HG03439 (cell line): ENCODE measurements at regions not wholly inside any gene's neighbourhood (a gene's known extent, or its start where the extent isn't known, plus 50 kb on each side); places are given as distances from the start of the nearest gene placed in this dataset.
"Not testable (repeated sequence)": the region's sequence is repeated elsewhere in the genome, so short reads cannot be mapped to it uniquely, and the experiment has no call there.

Source experiments
- ATAC-seq: cut with Tn5 transposase; IDR thresholded peaks from one replicate; pipeline ENCODE4 v1.9.1; 2021; ENCODE audit warnings: mild to moderate bottlenecking, moderate library complexity; ENCODE audit not compliant: unreplicated experiment

DNA sequence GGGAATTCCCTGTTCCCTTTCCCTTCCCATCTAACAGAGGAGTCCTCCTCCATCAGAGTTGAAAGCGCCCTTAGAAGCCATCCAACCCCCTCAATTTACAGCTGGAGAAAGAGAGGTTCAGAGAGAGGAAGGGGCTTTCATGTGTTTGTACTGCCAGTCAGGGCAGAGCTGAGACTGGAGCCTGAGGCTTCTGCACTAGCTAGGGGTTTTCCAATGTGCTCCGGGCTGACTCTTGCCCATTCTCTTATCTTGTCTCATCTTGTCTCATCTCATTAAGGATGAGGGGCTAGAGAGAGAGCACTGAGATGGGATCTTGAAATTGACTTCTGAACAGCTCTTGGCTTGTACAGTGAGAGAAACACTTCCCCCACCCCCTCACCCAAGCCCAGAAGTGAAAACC, 67.4 kb upstream of the SHB start:
- ATAC-seq: no peak

DNA sequence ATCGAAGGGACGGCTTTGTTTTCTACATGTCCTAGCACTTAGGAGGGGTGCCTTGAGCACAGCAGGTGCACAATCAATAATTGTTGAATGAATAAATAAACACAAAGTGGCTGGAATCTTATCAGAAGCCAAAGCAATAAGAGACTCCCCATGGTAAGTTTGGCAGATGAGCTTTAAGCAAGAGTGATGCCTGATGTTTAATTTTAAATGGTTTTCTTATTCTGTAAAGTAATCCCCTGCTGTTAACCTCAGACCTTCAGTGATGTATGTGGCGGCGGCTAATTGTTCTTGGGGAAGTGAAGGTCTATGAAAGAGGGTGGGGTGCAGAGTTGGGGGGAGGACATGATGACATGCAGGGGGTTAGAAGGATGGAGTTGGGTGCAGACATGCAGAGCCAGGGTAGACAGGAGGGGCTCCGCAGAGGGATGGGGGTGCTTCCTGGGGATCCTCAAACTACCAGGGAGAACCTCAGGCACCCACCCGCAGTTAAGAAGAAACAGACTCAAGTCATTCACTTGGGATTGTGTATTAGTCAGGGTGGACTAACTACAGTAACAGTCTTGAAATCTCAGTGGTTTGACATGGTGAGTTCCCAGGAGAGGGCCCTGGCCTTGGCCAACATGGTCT, 65.7 kb upstream of the SHB start:
- ATAC-seq: no peak

DNA sequence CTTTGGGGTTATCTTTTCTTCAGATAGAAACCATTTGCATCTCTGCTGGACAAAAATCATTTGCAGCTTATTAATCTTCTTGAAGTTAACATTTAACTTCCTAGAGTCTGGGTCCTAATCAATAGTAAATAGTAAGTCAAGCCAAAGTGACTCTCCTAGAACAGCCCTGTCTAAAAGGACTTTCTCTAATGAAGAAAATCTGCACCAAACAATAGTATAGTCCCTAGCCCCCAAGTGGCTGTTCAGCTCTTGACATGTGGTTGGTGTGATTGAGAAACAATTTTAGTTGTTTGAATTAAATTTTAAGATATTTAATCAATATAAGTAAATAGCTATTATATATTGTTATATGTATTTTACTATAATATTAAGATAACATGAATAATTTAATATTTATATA, 64.6 kb upstream of the SHB start:
- no peak for ATAC-seq

DNA sequence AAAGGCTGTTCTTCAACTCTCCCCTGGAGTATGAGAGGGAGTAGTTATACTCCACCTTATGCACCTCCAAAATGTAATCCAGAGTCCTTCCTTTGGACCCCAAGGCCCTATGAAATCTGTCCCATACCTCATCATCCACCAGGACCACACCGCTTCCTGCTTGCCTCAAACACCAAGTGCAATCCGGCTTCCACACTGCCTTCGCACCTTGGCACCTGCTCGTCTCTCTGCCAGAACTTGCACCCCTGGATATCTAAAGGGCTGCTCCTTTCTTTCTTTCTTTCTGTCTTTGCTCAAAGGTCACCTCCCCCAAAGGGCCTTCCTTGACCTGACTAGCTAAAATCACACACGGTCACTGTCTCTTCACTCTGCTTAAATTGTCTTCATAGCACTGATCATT, 63.9 kb upstream of the SHB start:
- no peak for ATAC-seq

DNA sequence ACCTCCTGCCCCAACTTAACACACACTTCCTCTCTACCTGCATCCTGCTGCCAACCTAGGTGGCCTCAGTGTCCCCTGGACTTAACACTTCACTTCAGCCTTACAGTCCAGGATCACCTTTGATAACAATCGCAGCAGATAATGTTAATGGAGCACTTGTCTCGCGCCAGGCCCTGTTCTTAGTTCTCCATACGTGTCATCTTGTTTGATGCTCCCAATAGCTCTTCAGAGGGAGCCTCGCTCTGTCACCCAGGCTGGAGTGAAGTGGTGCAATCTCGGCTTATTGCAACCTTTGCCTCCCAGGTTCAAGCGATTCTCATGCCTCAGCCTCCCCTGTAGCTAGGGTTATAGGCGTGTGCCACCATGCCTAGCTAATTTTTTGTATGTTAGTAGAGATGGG, 62.7 kb upstream of the SHB start:
- no peak for ATAC-seq

DNA sequence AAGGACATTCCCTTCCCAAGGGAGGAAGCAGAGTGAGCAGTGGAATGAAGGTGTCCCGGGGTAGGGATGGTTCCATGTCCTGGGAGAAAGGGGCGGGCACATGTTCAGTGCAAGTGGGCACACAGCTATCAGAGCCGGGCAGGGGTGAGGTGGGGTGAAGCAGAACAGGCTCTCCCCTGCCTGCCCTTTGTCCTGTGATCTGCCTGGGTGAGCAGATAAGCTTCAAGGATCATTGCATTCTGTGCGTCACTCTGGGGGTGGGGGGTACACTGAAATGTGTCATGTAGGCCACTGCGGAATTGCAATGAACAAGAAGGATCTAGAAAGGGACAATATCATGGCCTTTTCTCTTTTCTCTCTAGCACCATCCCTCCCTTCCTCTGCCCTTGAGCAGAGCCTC, 61.7 kb upstream of the SHB start:
- ATAC-seq: no peak

DNA sequence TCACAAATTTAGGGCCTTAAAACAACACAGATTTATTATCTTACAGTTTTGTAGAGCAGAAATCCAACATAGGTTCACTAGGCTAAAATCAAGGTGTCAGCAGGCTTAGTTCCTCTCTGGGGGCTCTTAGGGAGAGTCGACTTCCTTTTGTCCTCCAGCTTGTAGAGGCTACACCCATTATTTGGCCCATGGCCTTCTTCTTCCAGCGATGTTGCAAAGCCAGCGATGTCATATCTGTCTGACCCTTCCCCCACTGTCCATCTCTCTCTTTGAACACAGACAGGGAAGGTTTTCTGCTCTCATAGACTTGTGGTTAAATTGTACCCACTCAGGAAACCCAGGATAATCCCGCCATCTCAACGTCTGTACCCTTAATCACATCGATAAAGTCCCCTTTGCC, 60.3 kb upstream of the SHB start:
- ATAC-seq: no peak

DNA sequence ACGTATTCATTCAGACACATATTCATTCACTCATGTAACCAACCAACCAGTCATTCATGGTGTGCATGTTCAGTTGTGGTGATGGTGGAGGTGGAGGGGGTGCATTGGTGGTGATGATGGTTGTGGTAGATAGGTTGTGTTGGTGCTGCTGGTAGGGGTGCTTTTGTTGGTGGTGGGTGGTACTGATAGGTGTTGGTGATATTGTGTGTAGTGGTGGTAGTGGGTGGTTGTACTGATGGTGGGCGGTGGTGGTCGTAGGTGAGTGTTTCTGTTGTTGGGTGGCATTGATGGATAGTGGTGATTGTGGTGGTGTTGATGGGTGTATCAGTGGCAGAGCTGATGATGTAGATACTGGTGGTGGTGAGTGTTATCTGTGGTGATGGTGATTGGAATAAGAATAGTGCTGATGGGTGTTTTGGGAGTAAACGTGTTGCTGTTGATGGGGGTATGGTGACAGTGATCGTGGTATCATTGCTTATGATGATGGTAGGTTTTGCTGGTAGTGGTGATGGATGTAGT, 59.8 kb upstream of the SHB start:
- ATAC-seq: no peak

DNA sequence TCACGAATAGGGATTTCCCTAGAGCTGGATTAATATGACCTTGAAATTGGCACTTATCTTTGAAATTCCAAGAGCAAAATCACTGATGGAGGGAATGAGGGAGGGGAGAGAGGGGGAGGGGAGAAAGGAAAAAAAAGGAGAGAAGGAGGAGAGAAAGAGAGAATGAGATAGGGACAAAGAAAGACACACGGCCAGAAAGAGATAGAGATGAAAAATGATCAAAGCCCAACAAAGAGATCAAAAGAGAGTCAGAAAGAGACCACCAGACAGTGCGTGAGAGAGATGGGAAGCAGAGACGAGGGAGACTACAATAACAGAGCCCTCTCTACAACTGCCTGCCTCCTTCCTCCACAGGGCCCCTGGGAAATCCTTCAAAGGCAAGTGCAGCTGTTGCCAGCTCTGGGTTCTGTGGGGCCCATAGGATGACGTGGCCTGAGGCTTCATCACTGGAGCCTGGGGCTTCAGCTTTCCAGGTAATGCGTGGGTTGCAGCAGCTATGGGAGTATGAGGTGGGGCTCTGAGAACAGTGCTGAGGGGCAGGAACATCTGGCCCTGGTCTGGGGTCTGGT, 58.3 kb upstream of the SHB start:
- no peak for ATAC-seq

DNA sequence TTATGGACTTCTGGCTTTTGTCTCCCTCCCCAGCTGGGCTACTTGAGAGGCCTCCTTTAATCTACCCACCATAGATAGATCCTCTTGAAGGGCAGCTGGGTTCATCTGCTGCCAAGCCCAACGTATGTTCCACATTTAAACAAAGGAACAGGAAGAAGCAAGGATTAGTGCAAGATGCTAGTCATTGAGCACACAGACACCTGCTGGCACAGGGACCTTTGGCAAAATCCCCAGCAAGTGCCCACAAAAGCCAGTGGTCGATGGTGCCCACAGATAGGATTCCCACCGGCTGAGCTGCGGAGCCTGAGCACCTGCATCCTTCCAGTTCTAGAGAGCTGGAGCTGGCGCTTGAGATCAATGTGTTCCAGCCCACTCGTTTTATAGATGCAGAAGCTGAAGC, 57.7 kb upstream of the SHB start:
- no peak for ATAC-seq

DNA sequence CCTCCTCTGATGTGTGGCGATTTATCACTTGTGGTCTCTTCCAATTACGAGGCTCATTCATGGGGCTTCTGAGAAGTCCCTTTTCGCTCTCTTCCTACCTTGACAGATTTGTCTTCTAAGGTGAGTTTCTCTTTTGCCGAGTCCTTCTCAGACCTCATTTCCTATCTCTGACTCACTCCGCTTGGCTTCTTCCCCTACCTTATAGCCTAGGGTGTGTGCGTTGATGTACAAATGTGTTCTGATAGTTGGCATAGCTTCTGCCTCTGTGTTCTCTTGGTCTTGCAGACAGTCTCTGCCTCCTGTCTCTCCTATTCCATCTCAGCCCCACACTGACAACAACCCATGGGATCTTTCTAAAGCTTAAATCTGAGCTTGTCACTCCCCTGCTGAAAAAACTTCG, 56.9 kb upstream of the SHB start:
- no peak for ATAC-seq

DNA sequence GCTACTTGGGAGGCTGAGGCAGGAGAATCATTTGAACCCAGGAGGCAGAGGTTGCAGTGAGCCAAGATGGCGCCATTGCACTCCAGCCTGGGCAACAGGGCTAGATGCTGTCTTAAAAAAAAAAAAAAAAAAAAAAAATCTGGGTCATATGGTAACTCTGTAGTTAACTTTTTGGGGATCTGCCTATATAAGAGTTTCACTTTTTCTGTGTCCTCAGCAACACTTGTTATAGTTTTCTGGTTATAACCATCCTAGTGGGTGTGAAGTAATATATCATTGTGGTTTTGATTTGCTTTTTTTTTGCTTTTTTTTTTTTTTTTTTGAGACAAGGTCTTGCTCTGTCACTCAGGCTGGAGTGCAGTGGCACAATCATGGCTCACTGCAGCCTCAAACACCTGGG, 54.3 kb upstream of the SHB start:
- ATAC-seq: not testable (repeated sequence)

DNA sequence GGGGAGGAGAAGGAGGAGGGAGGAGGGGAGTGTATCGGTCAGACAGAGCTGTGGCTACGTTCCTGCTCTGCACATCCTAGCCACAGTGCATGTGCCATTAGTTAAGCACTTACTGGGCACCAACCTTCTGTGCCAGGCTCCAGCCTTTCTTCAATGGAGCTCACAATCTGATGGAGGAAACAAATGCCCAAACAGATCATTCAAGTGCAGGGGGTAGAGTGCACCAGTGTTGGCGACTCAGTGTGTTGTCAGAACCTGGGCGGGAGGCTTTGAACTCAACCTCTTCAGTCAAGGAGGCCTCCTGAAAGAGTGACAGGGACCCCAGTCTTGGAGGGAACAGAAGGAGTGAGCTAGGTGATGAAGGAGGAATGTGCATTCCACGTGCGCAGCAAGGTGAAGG, 51.9 kb upstream of the SHB start:
- ATAC-seq: no peak

DNA sequence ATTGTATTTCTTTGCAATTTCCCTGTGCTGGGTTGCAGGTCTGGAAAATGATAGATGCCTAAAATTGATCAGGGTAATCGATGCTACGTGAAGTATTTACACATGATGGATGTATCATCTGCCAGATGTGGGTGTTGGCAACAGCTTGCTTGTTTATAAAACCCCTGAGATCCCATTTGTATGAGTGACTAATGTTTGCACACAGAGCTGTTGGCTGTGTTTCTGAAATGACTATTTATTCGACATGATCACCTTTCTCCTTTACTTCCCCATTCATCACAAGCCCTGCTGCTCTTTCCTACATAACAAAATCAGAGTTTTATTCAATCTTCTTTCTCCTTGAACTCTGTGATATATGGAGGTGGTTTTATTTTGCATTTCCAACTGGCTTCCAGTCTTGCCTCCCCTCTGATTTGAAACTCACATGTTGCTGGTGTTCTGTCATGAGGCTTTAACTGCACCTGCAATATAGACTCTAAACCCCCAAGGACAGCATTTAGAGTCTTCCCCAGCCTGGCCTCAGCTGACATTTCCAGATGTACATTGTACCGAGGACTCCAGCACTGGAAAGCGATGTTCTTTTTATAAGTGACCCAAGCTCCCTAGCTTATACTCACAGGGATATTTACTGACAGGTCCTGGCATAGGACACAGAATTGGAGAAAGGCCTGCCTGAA, 50.7 kb upstream of the SHB start:
- no peak for ATAC-seq

DNA sequence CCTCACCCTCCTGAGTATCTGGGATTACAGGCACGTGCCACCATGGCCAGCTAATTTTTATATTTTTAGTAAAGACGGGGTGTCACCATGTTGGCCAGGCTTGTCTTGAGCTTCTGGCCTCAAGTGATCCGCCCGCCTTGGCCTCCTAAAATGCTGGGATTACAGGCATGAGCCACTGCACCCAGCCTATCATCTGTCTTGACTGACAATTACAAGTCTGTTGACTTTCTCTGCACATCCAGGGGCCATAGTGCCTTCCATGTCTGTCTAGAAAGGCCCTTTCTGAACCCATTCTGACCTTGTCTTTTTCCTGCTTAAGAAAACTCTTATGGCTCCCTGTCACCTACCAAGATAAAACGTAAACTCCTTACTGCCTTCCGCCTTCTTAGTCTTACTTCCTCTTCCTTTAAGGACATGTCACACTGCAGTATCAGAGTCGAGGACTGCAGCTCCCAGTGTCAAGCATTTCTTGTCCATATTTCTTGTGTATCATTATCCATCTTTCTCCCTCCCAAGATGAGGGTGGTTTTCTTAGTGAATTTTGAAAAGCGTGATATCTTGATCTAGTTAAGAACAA, 49.9 kb upstream of the SHB start:
- no peak for ATAC-seq
